NCI-H2227 (cell line): ENCODE measurements at regions not wholly inside any gene's neighbourhood (a gene's known extent, or its start where the extent isn't known, plus 50 kb on each side); places are given as distances from the start of the nearest gene placed in this dataset.
"Not testable (repeated sequence)": the region's sequence is repeated elsewhere in the genome, so short reads cannot be mapped to it uniquely, and the experiment has no call there.

Experiments used
- DNase-seq: peaks from one replicate; lab custom pipeline; 2025; ENCODE audit not compliant: unreplicated experiment; lab: John Stamatoyannopoulos, UW

GRCh38 chr2:4244422-4244821, 541.0 kb downstream of the DCDC2C start:
- not testable (repeated sequence) for DNase-seq

DNA sequence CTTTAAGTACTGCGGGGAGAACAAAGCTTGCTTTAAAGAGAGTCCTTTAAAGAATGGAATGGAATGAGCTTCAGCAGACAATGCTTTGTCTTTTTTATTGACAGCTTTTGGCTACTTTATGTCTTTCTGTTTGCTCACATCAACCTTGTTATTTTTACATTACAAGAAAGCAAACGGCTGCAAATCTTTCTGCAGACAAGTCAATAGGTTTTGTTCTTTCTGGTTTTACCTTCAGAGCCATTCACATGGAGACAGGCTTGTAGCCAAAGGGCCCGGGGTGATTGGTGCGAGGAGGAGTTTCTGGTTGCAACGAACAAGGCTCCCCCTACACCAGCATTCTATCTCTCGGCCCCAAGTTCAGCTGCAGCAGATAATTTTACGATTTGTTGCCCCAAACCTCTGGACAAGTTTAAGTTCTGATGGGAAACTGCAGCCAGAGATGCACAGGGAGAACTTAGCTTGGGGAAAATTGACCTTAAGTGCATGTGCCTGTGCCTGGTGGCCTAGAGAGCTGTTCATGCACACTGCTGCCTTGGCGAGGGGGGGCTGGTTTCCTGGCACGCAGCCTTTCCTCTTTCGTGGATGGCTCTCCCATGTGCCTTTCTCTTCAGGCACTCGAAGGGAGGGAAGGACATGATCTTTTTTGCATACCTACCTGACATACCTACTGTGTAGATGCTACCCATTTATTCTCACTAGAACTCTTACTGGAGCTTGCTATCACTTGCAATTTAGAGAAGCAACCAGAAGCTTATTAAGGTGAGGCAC, 543.2 kb downstream of the DCDC2C start:
- DNase-seq = no peak

DNA sequence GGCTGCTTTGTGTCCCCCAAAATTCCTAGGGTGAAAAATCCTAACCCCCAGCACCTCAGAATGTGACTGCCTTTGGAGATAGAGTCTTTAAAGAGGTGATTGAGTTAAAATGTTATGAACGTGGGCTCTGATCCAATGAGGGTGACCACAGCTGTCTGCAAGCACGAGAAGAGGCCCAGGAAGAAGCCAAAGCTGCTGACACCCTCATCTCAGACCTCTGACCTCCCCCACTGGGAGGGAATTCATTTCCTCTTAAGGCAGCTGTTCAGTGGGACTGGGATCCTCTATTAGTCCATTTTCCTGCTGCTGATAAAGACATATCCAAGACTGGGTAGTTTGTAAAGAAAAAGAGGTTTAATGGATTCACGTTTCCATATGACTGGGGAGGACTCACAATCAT, 544.4 kb downstream of the DCDC2C start:
- DNase-seq = no peak

DNA sequence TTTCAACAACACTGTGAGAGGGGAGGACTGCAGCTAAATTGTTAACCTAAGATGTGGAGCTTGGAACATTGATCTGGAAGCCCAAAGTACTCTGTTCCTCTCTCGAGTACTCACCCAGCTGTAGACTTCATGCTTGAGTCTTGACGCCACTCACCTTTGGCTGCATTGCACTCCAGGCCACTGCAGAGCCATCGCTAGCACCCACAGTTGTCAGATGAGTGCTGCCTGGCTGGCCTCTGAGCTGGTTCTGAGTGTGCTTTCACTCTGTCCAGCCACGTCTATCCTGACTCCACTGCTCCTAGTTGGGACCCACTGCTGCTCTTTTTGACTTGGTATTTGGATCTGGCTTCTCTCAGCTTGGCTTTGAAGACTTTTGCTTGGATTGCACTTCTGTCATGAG, 552.1 kb downstream of the DCDC2C start:
- no peak for DNase-seq

- DNase-seq = no peak
Observed at GRCh38 chr2:4256351-4256750, 553.0 kb downstream of the DCDC2C start.

GRCh38 chr2:4258563-4258962, 555.2 kb downstream of the DCDC2C start:
- DNase-seq = no peak

- DNase-seq = no peak
Observed at GRCh38 chr2:4265936-4266335, 562.6 kb downstream of the DCDC2C start.

DNA sequence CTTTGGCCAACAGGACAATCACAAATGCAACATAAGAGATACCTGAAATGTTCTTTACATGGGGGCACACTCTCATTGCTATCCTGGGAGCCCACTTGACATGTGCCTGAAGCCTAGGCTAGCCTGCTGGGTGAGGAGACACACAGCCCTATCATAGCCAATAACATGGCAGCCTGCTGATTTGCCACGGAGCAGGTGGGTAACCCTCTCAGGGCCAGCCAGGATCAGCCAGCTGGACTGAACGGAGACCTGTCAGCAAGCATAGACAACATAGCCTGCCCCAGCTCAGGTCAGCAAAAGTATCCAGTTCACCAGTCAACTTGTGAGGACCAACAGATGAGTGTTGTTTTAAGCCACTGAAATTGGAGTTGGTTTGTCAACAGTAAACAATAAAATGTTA, 566.5 kb downstream of the DCDC2C start:
- DNase-seq = no peak

DNA sequence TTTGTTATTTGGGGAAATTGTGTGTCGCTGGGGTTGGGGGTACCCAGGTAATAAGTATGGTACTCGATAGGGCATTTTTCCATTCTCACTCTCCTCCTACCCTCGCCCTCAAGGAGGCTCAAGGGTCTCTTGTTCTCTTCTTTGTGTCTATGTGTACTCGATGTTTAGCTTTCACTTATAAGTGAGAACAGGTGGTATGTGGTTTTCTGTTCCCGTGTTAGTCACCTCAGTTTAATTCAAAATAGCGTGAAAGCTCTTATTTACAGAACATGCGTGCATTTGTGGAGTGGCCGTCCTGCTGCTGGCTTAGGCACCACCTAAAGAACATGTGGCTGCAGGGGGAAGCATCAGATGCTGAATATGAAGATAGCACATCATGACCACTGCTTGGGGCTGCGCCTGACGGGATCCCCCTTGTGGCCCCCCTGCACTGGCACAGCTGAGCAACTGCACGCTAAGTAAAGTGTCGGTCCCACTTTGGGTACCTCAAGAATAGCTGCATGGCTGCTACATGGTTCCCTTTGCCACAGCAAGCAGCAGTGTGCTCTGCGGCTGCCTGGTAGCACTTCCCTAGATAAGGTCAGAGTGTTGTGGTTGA, 569.0 kb downstream of the DCDC2C start:
- DNase-seq = no peak

GRCh38 chr2:4278392-4278791, 575.0 kb downstream of the DCDC2C start:
- DNase-seq = no peak

DNA sequence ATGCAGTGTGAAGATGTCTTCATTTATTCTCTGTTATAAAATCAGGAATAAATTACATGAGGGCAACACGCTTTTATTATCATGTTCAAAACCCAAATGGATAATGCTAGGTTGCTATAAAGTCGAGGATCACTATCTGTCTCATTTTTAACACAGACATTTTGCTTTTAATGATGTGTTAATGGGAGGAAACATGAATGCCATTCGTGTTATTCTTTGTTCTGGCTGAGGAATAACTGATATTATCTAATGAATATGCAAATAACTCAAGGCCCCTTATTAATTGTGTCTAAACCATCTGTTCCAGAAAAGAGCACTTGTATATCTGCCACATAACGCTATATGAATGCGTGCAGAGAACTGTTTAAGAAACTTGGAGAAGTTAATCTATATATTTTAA, 576.1 kb downstream of the DCDC2C start:
- DNase-seq = no peak

GRCh38 chr2:4291430-4291829, 588.1 kb downstream of the DCDC2C start:
- no peak for DNase-seq

GRCh38 chr2:4295680-4296079, 592.3 kb downstream of the DCDC2C start:
- no peak for DNase-seq

- DNase-seq = no peak
Observed at GRCh38 chr2:4300616-4301015, 597.2 kb downstream of the DCDC2C start.

- peak; percentile 89 for DNase-seq
Observed at GRCh38 chr2:4324531-4324930, 621.2 kb downstream of the DCDC2C start.

DNA sequence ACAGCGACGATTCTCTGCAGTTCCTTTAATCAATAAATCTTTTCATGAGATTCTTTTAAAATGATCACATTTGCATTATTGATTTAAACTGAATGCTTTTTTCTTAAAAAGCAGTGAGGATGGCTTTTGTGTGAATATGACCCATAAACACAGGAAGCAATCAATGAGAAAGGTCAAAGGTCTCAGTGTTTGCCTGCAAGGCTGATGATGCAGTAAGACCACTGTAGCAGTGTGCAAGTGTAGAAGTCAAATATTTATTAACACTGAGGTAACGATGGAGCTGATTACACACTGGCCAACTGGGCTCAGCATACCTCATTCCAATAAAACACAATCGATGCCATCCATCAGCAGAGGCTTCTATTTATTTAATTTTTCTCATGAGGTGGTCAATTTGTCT, 633.5 kb downstream of the DCDC2C start:
- DNase-seq = no peak

DNA sequence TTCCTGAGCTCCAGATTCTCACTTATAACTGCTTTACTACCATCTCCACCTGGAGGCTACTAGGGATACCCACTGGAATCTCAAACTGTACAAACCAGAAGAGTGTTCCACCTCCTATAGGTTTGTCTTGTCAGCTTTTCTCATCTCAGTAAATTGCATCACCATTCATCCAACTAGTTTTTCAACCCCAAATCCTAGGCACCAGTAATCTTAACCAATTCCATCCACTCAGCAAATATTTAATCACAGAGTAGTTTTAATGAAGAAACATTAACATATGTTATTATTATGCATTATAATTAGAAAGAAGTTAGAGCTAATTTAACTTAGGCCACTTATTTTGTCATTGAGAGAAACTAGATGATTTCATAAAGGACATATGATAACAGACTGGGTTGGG, 635.0 kb downstream of the DCDC2C start:
- DNase-seq = no peak

DNA sequence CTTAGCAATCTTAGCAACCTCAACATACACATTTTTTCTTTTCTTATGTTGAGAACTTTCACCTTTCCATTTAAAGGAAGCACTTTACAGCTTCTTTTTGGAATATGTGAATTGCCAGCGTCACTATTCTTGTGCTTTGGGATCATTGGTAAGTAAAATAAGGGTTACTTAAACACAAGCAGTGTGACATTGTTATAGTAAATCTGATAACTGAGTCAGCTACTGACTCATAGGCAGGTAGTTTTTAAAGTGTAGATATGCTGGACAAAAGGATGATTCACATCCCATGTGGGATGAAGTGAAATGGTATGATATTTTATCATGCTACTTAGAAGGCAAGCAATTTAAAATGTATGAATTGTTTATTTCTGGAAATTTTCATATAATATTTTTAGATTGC, 637.2 kb downstream of the DCDC2C start:
- DNase-seq = no peak

DNA sequence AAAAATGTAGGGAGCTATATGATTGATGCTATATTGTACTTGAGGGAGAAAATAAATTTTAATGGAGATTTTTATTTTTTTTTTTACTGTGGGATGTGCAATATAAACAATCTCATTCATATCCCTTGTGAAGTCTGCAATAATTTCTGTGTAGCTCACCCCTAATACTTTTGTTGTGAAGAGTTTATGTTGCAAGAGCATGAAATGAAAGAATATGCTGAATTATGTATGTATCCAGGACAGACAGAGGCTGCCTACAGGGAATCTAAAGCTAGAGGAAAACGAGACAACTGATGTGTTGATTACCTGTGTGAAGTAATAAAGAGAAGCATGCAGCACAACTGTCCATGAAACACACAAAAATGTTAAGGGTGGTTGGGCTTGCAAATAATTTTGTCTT, 643.3 kb downstream of the DCDC2C start:
- DNase-seq = no peak

- DNase-seq = no peak
Observed at GRCh38 chr2:4353668-4354067, 650.3 kb downstream of the DCDC2C start.

- DNase-seq = no peak
Observed at GRCh38 chr2:4354164-4354563, 650.8 kb downstream of the DCDC2C start.

DNA sequence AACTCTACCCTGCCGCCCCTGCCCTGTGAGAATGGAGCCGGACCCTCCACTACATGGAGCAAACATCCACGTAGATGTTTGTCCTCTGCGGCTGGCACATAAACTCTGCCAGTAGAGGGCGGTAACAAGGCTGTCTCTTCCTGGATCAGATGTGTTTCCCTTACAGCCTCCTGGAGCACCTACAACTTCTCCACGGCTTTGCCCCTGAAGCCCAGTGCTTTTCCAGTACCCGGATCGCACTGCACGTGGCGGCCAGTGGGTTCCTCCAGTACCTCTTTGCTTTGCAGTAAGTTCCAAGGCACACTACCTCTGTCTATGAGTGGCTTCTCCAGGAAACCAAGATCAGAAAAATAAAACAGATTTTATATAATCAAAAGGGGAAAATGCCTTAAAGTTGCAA, 651.3 kb downstream of the DCDC2C start:
- no peak for DNase-seq

- no peak for DNase-seq
Observed at GRCh38 chr2:4356109-4356508, 652.7 kb downstream of the DCDC2C start.
